PC-9 (cell line): ENCODE measurements at regions not wholly inside any gene's neighbourhood (a gene's known extent, or its start where the extent isn't known, plus 50 kb on each side); places are given as distances from the start of the nearest gene placed in this dataset.

Experiments used
- BruUV-seq: library from RNA; stranded (reverse); fragments of 400-500 nt; replicated peaks from 2 replicates; lab custom pipeline; 2021; lab: Mats Ljungman, UMichigan
- CTCF ChIA-PET: fragments of 300-600 bp; sonication (Branson Sonifier 250); formaldehyde crosslinking; loops from one replicate; lab custom pipeline; 2022; ENCODE audit warnings: antibody characterized with exemption; lab: Charles Lee
- POLR2A ChIA-PET: fragments of 300-600 bp; sonication (Branson Sonifier 250); formaldehyde crosslinking; loops from one replicate; lab custom pipeline; 2022; ENCODE audit warnings: antibody characterized with exemption; ENCODE audit not compliant: unreplicated experiment; lab: Charles Lee
- DNase-seq, 2 experiments: peaks; one replicate each; pipeline versions ENCODE4 v3.0.0 to v3.0.0-alpha.2; 2015 to 2022; ENCODE audit warnings: mixed read lengths in 1 of 2
- H2AFZ ChIP-seq: fragments of 200-600 bp; sonication (generic); 2 replicates; pipeline ENCODE4 v1.8.1; 2017; ENCODE audit warnings: antibody characterized with exemption
- H3F3A ChIP-seq: fragments of 200-600 bp; sonication (generic); 2 replicates; pipeline ENCODE4 v1.8.1; 2017; ENCODE audit warnings: antibody characterized with exemption, mild to moderate bottlenecking, low read depth; ENCODE audit not compliant: insufficient read depth
- H3K27ac ChIP-seq: fragments of 200-600 bp; sonication (generic); 2 replicates; pipeline ENCODE4 v1.6.1; 2016; ENCODE audit warnings: mixed run types
- H3K27me3 ChIP-seq: fragments of 200-600 bp; sonication (generic); 2 replicates; pipeline ENCODE4 v1.6.1; 2016; ENCODE audit warnings: low read depth, mixed run types; ENCODE audit not compliant: insufficient read depth
- H3K36me3 ChIP-seq: fragments of 200-600 bp; sonication (generic); 2 replicates; pipeline ENCODE4 v1.6.1; 2016; ENCODE audit warnings: low read depth, mixed run types
- H3K4me1 ChIP-seq: fragments of 200-600 bp; sonication (generic); replicated peaks from 2 replicates; pipeline ENCODE4 v1.6.1; 2016; ENCODE audit warnings: mixed run types; ENCODE audit not compliant: insufficient read depth
- H3K4me2 ChIP-seq: fragments of 200-600 bp; sonication (generic); 2 replicates; pipeline ENCODE4 v1.6.1; 2017; ENCODE audit warnings: mixed run types
- H3K4me3 ChIP-seq: fragments of 200-600 bp; sonication (generic); 2 replicates; pipeline ENCODE4 v1.6.1; 2016; ENCODE audit warnings: mixed run types
- H3K79me2 ChIP-seq: fragments of 200-600 bp; sonication (generic); 2 replicates; pipeline ENCODE4 v1.6.1; 2017; ENCODE audit warnings: low read depth, mixed run types
- H3K9me2 ChIP-seq: fragments of 200-600 bp; sonication (generic); 2 replicates; pipeline ENCODE4 v1.8.1; 2017; ENCODE audit warnings: mild to moderate bottlenecking; ENCODE audit not compliant: insufficient read depth
- H3K9me3 ChIP-seq: fragments of 200-600 bp; sonication (generic); 2 replicates; pipeline ENCODE4 v1.8.1; 2016; ENCODE audit warnings: low read depth; ENCODE audit not compliant: insufficient read depth
- H4K20me1 ChIP-seq: fragments of 200-600 bp; sonication (generic); 2 replicates; pipeline ENCODE4 v1.8.1; 2017; ENCODE audit not compliant: insufficient read depth
- CTCF ChIP-seq: fragments of 200-600 bp; sonication (generic); conservative IDR thresholded peaks from 2 replicates; pipeline ENCODE4 v1.6.1; 2017; ENCODE audit warnings: mixed run types, antibody characterized with exemption, mild to moderate bottlenecking, moderate library complexity
- EZH2 ChIP-seq: fragments of 200-600 bp; sonication (generic); IDR thresholded peaks from 2 replicates; pipeline ENCODE4 v1.8.0; 2017; ENCODE audit warnings: antibody characterized with exemption, low read depth
- intact Hi-C: fragments of 100-400 bp; cut with micrococcal nuclease; formaldehyde crosslinking; loops from one replicate; pipeline ENCODE4 v1.10.0; 2022; ENCODE audit not compliant: unreplicated experiment

GRCh38 chr12:100687686-100688085, 106.9 kb upstream of the ANO4 start:
- DNase-seq, result no peak
- no peak overlapping the region for H3K4me3 ChIP-seq
- H4K20me1 ChIP-seq, result no peaks in the 10 kb centered on the region
- no peaks in the 10 kb centered on the region for H3K36me3 ChIP-seq
- H2AFZ ChIP-seq, result no peak overlapping the region
- H3K9me3 ChIP-seq, result peaks cover 4% of the 10 kb centered on the region; the same call in 1 of the 2 replicates
- 0 out of 2 replicates have a peak, but pooled peaks cover 8% of the 10 kb centered on the region for H3K27me3 ChIP-seq
- no peaks in the 10 kb centered on the region for H3K79me2 ChIP-seq
- H3K4me1 ChIP-seq, result no peaks in the 10 kb centered on the region
- BruUV-seq, result no TSS peak
- no peaks in the 10 kb centered on the region for H3F3A ChIP-seq
- ChIA-PET CTCF (no interaction called here), POLR2A (no interaction called here)
- no peak overlapping the region for H3K27ac ChIP-seq
- no peak overlapping the region for H3K4me2 ChIP-seq
- intact Hi-C loops, result no loop called here
- no peaks in the 10 kb centered on the region for H3K9me2 ChIP-seq
- no peak for TF ChIP-seq EZH2
- no peak for TF ChIP-seq CTCF

- H3K4me1 ChIP-seq, result no peaks in the 10 kb centered on the region
These were observed 106.1 kb upstream of the ANO4 start for GRCh38 chr12:100688451-100688864.

GRCh38 chr12:100692502-100692901, 102.1 kb upstream of the ANO4 start:
- no peak for DNase-seq
- no peaks in the 10 kb centered on the region for H3K9me3 ChIP-seq
- H3K4me1 ChIP-seq, result no peaks in the 10 kb centered on the region
- CTCF ChIA-PET, result no interaction called here
- no peaks in the 10 kb centered on the region for H3K79me2 ChIP-seq
- H3K27me3 ChIP-seq, result no peaks in the 10 kb centered on the region
- H2AFZ ChIP-seq, result no peak overlapping the region
- no peak overlapping the region for H3K4me2 ChIP-seq
- intact Hi-C loops, result no loop called here
- H3K27ac ChIP-seq, result no peak overlapping the region
- no TSS peak for BruUV-seq
- no peaks in the 10 kb centered on the region for H4K20me1 ChIP-seq
- no peak overlapping the region for H3K4me3 ChIP-seq
- TF ChIP-seq EZH2 (no peak), CTCF (no peak)
- H3F3A ChIP-seq, result no peaks in the 10 kb centered on the region
- no peaks in the 10 kb centered on the region for H3K9me2 ChIP-seq
- H3K36me3 ChIP-seq, result no peaks in the 10 kb centered on the region
- POLR2A ChIA-PET, result no interaction called here

More at GRCh38 chr12:100688451-100688864, 106.1 kb upstream of the ANO4 start:
- CTCF ChIA-PET, result no interaction called here
- H3K79me2 ChIP-seq, result no peaks in the 10 kb centered on the region
- POLR2A ChIA-PET, result no interaction called here
- H3K4me2 ChIP-seq, result no peak overlapping the region
- H4K20me1 ChIP-seq, result no peaks in the 10 kb centered on the region
- DNase-seq, result no peak
- no peak overlapping the region for H3K4me3 ChIP-seq
- H3K9me3 ChIP-seq, result peaks cover 4% of the 10 kb centered on the region; the same call in 1 of the 2 replicates
- BruUV-seq, result no TSS peak
- H3K27ac ChIP-seq, result no peak overlapping the region
- H3K36me3 ChIP-seq, result no peaks in the 10 kb centered on the region
- no peak for TF ChIP-seq CTCF
- TF ChIP-seq EZH2, result no peak
- no peaks in the 10 kb centered on the region for H3K9me2 ChIP-seq
- 0 out of 2 replicates have a peak, but pooled peaks cover 8% of the 10 kb centered on the region for H3K27me3 ChIP-seq
- H3F3A ChIP-seq, result no peaks in the 10 kb centered on the region
- no peak overlapping the region for H2AFZ ChIP-seq
- intact Hi-C loops, result no loop called here
